HG02870 (cell line): ENCODE measurements at regions not wholly inside any gene's neighbourhood (a gene's known extent, or its start where the extent isn't known, plus 50 kb on each side); places are given as distances from the start of the nearest gene placed in this dataset.
"Not testable (repeated sequence)": the region's sequence is repeated elsewhere in the genome, so short reads cannot be mapped to it uniquely, and the experiment has no call there.

Experiments
- ATAC-seq: cut with Tn5 transposase; IDR thresholded peaks from one replicate; pipeline ENCODE4 v1.9.1; 2021; ENCODE audit warnings: mild to moderate bottlenecking, moderate library complexity; ENCODE audit not compliant: unreplicated experiment

DNA sequence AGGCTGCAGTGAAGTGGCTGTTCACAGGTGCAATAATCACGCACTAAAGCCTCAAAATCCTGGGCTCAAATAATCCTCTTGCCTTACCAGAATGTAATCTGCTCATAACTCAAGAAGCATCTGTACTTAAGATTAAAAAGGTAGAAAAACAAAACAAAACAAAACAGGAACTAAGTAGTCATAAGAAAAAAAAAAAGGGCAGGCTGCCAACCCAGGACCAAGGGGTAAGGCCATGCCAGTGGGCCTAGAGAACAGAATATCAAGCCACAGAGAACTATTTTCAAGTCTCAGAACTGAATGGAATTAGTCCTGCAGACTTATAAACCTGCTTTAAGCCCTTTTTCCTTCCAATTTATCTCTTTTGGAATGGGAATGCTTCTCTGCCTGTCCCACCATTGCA, 64.8 kb upstream of the TBC1D3K start:
- no peak for ATAC-seq

DNA sequence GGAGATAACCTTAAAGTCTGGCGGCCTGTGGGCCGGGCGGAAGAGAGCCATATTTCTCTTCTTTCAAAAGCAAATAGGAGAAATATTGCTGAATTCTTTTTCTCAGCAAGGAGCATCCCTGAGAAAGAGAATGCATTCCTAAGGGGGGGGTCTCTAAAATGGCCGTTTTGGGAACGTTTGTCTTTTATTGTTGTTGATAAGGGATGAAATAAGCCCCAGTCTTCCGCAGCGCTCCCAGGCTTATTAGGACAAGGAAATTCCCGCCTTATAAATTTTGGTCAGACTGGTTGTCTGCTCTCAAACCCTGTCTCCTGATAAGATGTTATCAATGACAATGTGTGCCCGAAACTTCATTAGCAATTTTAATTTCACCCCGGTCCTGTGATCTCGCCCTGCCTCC, 65.8 kb upstream of the TBC1D3K start:
- ATAC-seq = not testable (repeated sequence)

DNA sequence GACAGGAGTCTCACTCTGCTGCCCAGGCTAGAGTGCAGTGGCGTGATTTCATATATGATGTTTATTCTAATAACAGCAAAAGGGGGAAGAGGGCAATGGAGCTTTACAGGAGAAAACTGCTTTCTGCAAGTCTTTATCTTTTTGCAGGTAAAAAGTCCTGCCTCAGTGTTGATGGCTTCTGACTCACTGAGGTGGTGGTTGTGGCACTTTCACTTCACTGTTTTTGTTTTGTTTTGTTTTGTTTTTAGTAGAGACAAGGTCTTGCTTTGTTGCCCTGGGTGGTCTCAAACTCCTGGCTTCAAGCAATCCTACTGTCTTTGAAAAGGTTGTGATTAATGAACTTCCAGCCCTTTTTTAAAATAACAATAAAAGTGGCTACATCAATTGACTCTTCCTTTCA, 68.0 kb upstream of the TBC1D3K start:
- ATAC-seq = no peak

DNA sequence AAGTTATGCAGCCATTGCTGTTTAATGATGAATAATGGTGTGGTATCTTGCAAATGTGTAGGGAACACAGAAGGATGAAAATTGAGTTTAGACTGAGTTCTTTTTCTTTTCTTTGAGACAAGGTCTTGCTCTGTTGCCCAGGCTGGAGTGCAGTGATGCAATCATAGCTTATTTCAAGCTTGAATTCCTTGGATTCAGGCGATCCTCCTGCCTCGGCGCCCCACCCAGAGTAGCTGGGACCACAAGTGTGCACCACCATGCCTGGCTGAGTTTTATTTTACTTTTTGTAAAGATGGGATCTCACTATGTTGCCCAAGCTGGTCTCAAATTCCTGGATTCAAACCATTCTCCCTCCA, 74.6 kb upstream of the TBC1D3K start:
- ATAC-seq = no peak

DNA sequence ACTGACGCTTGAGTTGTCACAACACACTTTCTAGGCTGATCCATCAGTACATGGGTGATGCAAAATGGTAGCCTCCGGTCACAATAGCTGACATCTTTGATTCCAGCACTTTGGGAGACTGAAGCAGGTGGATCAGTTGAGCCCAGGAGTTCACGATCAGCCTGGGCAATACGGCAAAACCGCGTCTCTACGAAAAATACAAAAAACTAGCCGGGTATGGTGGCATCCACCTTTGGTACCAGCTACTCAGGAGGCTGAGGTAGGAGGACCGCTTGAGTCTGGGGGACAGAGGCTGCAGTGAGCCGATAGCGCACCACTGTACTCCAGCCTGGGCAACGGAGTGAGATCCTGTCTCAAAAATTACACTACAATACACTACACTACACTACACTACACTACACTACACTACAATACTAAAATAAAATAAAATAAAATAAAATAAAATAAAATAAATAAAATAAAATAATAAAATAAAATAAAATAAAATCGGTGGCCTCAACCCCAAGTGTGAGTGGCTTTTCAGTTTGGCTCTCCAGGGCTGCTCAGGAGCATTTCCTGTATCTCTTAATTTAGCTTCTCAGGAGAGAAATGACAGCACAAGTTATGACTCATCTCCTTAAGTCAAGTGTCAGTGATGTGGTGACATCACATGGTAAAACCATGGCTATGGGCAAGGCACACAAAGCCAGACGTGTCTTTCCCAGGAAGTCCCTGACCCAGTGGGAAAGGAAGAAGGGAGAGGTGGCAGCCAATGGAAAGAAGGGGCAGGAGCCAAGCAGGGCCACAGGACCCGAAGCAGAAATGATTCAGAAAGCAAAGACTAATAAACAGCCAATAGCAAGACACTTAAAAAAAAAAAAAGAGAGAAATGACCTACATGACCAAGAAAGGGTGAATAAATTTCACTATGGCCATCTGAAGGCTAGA, 75.3 kb upstream of the TBC1D3K start:
- peak; percentile 73 for ATAC-seq

DNA sequence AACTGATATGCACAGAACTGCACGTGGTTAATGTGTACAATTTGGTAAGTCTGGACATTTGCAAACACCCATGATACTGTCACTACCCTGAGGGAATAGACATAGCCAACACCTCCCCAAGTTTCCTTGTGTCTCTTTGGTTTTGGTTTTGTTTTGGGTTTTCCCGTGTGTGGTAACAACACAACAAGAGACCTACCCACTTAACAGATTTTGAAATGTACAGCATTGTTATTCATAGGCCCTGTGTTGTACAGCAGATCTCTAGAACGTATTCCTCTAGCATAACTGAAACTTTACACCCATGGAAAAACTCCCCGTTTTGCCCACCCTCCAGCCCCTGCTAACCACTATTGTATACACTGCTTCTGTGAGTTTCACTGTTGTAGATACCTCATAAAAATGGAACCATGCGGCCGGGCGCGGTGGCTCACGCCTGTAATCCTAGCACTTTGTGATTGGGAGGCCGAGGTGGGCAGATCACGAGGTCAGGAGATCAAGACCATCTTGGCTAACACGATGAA, 76.3 kb upstream of the TBC1D3K start:
- ATAC-seq = no peak

DNA sequence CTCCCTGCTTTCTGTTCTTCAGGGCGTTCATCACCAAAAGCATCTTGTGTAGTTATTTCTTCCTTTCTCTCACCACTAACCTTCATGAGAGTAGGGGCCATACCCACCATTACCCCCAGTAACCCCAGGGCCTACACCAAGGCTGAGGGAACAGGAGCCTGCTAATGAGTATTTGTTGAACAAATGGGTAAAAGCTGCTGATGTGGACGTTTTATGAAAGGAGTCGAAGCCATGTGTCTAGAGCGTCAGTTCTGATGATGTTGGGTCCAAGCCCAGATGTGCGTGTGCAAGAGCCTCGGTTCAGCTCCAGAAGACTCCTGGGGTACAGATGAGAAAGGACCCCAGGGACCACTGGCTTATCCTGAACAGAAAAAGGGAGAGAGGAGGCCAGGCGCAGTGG, 77.1 kb upstream of the TBC1D3K start:
- no peak for ATAC-seq

DNA sequence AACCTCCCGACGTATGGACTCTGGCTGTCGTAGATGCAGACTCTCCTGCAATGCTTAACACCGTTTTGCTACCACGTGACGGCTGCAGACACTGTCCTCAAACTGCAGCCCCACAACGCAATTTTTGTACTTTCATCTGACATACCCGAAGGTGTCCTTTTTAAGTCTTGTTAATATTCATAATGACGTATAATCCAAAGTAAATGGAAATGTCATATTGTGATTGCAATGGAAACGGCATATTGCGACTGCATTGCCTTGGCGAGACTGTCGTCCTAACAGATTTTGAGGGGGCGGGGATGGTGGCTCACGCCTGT, 79.3 kb upstream of the TBC1D3K start:
- ATAC-seq = no peak

DNA sequence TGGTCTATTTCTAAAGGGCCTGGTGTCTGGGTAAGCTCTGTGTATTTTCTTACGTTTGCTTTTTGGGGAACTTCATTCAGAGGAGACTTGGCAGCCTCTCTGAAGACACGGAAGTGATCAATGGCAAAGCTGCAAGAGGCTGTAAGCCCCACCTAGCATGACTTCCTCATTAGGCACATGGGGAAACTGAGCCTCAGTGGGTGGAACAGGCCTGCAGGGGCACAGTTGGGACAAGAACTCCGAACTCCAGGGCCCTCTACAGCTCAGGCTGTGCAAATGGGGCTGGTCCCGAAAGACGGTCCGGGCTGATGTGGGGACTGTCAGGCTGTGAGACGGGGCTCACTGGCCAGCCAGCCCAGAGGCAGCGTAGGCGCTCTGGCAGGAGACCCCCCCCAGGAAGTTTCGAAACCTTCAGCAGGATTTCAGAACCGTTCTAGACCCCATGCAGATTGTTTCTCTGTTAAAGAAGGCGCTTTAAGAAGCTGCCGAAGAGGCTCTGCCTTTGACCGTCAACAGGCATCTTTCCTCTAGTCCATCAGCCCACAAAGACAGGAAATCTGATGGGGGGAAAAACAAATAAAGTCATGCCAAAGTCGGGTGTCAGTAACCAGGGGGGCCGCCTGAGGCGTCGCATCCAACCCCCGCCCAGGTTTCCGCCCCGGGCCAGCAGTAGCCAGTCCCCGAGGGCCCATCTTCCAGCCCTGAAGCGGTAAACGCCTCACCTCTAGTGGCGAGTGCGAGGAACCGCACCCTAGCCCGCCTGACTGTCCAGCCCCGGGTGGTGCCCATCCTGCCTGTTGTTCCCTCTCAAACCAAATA, 79.8 kb upstream of the TBC1D3K start:
- no peak for ATAC-seq

DNA sequence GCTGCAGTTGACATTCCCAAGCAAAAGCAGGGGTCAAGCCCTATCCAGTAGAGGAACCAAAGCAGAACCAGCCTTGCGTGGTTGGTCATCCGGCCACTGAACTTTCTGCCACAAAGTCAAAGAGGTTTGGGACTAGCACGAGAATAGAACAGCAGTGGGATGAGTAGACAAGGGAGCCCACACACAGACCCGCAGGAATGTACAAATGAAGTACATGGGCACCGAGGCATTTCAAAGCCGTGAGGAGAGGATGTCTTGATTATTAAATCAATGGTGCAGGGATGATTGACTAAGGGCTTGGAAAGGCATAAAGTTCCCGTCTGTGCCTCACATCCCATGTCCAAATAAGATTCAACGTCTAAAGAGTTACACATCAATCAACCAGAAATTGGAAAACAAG, 81.8 kb upstream of the TBC1D3K start:
- ATAC-seq = no peak

DNA sequence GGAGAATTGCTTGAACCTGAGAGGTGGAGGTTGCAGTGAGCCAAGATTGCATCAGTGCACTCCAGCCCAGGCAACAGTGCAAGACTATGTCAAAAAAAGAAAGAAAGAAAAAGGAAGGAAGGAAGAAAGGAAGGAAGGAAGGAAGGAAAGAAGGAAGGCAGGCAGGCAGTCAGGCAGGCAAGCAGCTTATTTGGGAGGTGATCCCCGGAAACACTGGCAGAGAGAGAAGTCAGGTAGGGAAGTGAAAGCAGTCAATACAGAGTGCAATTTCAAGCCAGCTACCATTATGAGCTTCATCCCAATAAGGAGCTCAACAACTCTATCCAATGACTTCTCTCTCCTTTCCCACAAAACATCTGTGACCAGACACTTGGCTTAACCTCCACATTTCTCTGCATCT, 83.0 kb upstream of the TBC1D3K start:
- ATAC-seq = no peak

DNA sequence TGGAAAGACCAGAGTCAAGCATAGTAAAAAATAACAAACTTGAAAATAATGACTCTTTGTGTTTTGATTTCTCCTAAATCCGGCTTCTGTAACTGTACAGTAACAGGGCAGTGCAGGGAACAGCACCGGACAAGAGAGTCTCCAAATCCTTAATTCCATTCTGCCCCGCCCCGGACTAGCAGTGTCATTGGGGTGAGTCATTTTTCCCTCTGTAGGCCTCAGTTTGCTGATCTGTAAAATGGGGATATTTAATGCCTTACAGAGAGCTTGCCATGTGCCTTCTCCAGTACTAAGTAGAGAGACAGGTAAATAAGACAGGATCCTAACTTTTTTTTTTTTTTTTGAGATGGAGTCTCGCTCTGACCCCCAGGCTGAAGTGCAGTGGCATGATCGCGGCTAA, 83.6 kb upstream of the TBC1D3K start:
- ATAC-seq = no peak

DNA sequence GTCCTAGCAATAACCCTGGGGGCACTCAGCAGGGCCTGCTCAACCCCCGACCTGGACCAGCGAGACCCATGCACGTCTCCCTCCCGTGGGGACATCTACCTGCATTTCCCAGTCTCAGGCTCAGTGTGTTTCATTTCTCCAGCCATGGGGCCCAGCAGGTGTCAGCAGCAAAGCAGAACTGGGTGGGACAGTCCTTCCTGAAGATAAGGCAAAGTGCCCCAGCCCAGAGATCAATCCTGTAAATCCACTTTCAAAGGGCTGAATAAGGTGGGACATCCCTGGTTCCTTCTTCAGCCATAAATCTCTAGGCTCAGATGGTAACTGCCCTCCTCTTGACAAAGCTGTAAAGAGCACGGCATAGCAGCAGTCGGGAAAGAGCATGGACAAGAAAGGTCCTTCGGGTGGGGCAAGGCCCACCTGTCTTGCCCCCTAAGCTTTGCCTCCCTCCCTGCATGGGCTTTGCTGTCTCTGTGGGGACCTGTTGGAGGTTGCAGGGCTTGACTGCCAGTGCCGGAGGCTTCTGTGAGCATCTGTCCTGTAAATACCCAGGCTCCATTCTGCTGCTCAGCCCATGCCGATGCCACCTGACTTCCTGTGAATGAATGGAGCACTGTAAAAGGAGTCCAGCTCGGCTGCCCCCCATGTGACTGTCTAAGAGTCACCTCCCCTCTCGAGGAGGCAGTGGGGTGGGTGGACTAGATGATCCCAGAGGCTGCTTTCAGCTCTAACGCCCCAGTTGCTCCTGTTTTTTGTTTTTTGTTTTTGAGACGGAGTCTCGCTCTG, 84.8 kb upstream of the TBC1D3K start:
- ATAC-seq = no peak

DNA sequence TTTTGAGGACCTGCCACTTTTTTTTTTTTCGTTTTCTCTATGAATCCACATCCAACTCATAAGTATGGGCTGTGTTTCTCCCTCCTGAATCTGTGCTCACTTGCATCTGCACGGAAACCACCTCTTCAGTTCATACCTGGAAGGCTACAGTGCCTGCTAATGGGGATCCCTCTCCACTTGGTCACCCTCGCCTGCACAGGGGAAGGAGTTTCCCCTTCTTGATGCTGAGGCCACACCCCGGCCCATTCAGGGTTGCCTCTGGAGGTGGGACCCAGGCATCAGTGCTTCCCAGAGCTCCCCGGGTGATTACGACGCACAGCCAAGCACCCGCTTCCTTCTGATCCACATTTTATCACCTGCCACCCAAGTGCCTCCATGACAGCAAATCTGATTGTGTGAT, 85.9 kb upstream of the TBC1D3K start:
- ATAC-seq = no peak

DNA sequence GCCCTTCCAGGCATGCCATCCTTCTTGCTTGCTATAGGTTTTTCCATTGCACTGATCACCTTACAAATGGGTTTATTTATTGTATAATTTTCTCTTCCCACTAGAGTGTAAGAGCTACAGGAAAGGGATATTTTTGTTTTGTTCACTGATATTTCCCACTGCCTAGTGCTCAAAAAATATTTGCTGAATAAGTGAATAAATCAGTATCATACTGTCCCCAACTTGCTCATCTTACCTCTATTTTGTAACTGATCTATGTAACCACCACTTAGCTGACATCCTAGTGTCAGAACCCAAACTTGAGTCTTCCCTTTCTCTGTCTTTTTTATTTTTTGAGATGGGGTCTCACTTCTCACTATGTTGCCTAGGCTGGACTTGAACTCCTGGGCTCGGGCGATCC, 87.6 kb upstream of the TBC1D3K start:
- no peak for ATAC-seq

DNA sequence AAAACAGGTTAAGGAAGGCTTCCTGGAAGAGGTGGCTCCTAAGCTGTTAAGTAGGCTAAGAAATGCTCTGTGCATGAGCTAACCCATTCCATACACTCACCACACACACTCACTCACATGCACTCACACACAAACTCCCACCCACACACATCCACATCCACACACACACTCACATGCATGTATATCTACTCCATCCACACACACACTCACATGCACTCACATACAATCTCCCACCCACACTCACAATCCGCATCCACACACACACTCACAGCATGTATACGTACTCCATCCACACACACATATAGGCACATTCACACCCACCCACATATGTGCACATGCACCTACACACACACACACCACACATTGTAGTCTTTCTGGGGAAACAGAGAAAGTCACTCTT, 89.3 kb upstream of the HNF1B start:
- no peak for ATAC-seq

DNA sequence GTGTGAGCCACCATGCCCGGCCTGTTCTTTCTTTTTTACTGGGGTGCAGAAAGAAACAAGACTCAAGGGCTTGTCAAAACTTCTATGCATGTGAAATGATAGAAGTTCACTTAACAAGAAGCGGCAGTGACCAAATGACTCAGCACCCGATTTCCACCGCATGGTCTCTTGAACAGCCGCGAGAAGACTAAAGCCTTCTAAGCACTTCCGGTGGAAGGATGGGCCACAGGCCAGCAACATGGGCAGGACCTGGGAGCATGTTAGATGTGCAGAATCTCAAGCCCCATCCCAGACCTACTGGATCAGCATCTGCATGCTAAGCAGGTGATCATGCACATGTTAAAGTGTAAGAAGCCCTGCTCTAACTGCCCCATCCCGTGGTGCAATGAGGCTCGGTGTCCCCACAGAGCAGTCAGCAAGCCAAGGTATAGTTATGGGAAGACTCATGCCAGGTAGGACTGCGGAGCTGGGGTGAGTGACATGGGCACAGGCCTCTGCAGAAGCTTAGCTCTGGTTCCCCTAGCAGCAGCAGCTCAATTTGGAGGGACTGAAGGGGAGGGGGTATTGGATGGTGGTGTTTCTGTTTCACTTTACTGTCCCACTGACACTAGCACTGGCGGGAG, 88.5 kb upstream of the HNF1B start:
- peak; percentile 50 for ATAC-seq

DNA sequence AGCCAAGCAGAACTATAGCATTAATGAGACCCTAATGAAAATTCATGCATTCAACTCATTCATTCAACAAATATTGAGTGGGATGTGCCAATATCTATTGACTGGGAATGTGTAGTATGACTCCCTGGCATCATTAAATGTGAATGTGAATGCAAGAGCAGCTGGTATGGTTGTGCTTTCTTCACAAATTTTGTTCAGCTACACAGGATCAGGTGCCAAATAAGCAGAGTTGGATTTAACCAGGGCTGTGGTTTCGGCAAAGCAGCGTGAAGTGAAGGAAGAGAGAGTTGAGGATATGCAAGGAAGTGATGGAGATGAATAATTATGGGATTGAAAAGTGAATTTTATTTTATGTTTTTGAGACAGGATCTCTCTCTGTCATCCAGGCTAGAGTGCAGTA, 87.1 kb upstream of the HNF1B start:
- no peak for ATAC-seq

DNA sequence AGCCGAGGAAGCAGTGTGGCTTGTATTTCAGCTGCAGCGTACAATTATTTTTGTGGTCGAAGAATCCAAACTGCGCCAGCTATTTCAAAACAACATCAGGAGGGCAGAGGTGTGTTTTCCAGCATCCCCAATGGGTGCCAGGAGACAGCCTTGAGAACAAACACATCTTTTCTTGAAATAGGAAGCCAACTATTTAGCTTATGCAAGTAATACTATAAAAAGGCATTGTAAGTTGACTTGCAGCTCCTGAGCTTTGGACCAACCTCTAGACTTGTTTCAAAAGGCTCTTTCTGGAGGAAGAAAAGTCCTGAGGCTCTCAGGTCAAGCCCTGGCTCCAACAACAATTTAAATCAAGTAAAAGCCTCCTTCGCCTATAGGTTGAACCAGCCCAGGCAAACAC, 86.6 kb upstream of the HNF1B start:
- no peak for ATAC-seq

DNA sequence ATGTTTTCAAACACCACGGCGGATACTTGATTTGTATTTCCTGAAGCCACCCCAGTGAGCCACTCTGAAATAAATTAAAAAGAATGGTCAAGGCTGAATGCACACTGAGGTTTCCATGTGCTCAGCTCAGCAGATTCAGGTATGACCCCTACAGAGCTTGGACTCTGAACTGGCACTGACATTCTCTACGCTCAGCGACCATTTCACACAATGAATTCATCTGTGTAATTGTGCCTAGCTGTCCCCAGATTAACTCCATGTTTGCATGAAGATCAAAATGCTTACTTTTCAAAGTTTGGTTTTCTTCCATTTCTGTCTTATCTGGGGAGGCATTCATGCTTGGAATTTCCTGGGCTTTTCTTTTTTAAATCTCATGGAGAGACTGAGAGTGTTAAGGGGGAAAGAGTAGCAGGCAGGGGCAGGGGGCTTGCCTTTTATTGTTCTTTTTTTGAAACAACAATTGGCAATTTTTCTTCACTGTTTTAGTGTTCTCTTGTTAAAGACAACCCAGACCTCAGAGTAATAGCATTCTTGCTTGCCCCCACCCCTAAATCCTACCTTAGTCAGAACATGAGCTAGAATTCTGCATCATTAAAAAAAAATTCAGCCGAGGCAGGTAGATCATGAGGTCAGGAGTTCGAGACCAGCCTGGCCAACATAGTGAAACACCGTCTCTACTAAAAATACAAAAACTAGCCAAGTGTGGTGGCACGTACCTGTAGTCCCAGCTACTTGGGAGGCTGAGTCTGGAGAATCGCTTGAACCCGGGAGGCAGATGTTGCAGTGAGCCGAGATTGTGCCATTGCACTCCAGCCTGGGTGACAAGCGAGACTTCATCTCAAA, 85.5 kb upstream of the HNF1B start:
- ATAC-seq = no peak
